BJ (cell line): ENCODE measurements at regions not wholly inside any gene's neighbourhood (a gene's known extent, or its start where the extent isn't known, plus 50 kb on each side); places are given as distances from the start of the nearest gene placed in this dataset.

Experiments used
- CTCF ChIA-PET: fragments of 350-600 bp; formaldehyde crosslinking; extraction: SDS; loops from one replicate; lab custom pipeline; 2021; ENCODE audit warnings: antibody characterized with exemption, inconsistent platforms; lab: Yijun Ruan, JAX
- POLR2A ChIA-PET: fragments of 300-600 bp; sonication (Branson Sonifier 250); formaldehyde crosslinking; extraction: SDS; loops from one replicate; lab custom pipeline; 2021; ENCODE audit warnings: antibody characterized with exemption; lab: Charles Lee
- DNase-seq: peaks from one replicate; pipeline ENCODE4 v3.0.0-alpha.2; 2011; ENCODE audit warnings: low read depth
- H3K27me3 ChIP-seq: 2 replicates; pipeline ENCODE4 v1.6.0; 2011; ENCODE audit warnings: low read length; ENCODE audit not compliant: control insufficient read depth, insufficient read depth
- H3K36me3 ChIP-seq: 2 replicates; pipeline ENCODE4 v1.5.1; 2011; ENCODE audit warnings: low read length; ENCODE audit not compliant: control insufficient read depth, insufficient read depth
- H3K4me3 ChIP-seq: 2 replicates; pipeline ENCODE4 v1.5.1; 2011; ENCODE audit warnings: low read depth, mild to moderate bottlenecking, control low read depth, low read length
- CTCF ChIP-seq: IDR thresholded peaks from 2 replicates; pipeline ENCODE4 v1.5.1; 2011; ENCODE audit warnings: low read depth, mild to moderate bottlenecking, control low read depth, inconsistent platforms, low read length, moderate library complexity; ENCODE audit not compliant: insufficient read depth

- Histone ChIP-seq H3K4me3 (no peak overlapping the region), H3K36me3 (no peaks in the 10 kb centered on the region), H3K27me3 (no peaks in the 10 kb centered on the region)
- ChIA-PET CTCF (interaction anchor here (0.7 kb wide), 1 partner anchor 180 kb away, joined by 3 read pairs; no protein-coding TSS in a partner anchor), POLR2A (no interaction called here)
- DNase-seq: no peak
- TF ChIP-seq CTCF: no peak
Observed at GRCh38 chr9:20016611-20017010, 227.8 kb upstream of the SLC24A2 start.

GRCh38 chr9:20015427-20015931, 226.6 kb upstream of the SLC24A2 start:
- DNase-seq: no peak
- H3K36me3 ChIP-seq: no peaks in the 10 kb centered on the region
- CTCF ChIA-PET: no interaction called here
- POLR2A ChIA-PET: no interaction called here
- no peaks in the 10 kb centered on the region for H3K27me3 ChIP-seq
- no peak overlapping the region for H3K4me3 ChIP-seq
- TF ChIP-seq CTCF: no peak

GRCh38 chr9:20014168-20014567, 225.3 kb upstream of the SLC24A2 start:
- DNase-seq: no peak
- no peaks in the 10 kb centered on the region for H3K27me3 ChIP-seq
- CTCF ChIA-PET: no interaction called here
- POLR2A ChIA-PET: no interaction called here
- H3K36me3 ChIP-seq: no peaks in the 10 kb centered on the region
- H3K4me3 ChIP-seq: no peak overlapping the region
- TF ChIP-seq CTCF: no peak

GRCh38 chr9:20012232-20012631, 223.4 kb upstream of the SLC24A2 start:
- no peak for TF ChIP-seq CTCF
- Histone ChIP-seq H3K4me3 (no peak overlapping the region), H3K36me3 (no peaks in the 10 kb centered on the region), H3K27me3 (no peaks in the 10 kb centered on the region)
- DNase-seq: no peak
- POLR2A ChIA-PET: no interaction called here
- CTCF ChIA-PET: no interaction called here

GRCh38 chr9:20009606-20010005, 220.8 kb upstream of the SLC24A2 start:
- no peak for DNase-seq
- CTCF ChIA-PET: no interaction called here
- Histone ChIP-seq H3K27me3 (no peaks in the 10 kb centered on the region), H3K4me3 (no peak overlapping the region), H3K36me3 (no peaks in the 10 kb centered on the region)
- POLR2A ChIA-PET: no interaction called here
- no peak for TF ChIP-seq CTCF
